GM10266 (cell line): ENCODE measurements at regions not wholly inside any gene's neighbourhood (a gene's known extent, or its start where the extent isn't known, plus 50 kb on each side); places are given as distances from the start of the nearest gene placed in this dataset.

ENCODE experiments used
- DNase-seq: peaks from one replicate; pipeline ENCODE4 v3.0.0; 2012; ENCODE audit errors: extremely low spot score
- TF ChIP-seq, protein P1 (sequence below): IDR thresholded peaks from 2 replicates; pipeline ENCODE4 v1.5.1; 2012; ENCODE audit warnings: mild to moderate bottlenecking, low read depth; ENCODE audit not compliant: control insufficient read depth, insufficient read depth; ENCODE audit errors: missing control alignments

DNA sequence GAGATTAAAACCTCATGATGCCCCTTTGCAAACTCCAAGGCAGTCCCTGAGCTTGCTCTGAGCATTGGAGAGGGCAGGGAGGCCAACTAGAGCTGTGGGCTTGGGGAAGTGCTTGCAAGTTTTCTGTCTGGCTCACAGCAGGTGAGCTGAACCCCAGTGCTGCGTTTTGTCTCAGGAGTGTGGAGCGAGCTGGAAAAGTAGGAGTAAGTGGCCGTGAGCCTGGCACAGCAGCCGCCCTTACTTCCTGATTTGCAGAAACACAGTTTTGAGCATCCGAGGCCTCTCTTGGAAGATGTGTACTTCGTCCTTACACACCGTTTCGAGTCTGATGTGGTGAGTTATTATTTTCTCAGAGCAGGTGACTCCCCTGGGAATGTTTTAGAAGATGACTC lies 221.2 kb upstream of the C1orf174 start:
- TF ChIP-seq, protein P1, sequence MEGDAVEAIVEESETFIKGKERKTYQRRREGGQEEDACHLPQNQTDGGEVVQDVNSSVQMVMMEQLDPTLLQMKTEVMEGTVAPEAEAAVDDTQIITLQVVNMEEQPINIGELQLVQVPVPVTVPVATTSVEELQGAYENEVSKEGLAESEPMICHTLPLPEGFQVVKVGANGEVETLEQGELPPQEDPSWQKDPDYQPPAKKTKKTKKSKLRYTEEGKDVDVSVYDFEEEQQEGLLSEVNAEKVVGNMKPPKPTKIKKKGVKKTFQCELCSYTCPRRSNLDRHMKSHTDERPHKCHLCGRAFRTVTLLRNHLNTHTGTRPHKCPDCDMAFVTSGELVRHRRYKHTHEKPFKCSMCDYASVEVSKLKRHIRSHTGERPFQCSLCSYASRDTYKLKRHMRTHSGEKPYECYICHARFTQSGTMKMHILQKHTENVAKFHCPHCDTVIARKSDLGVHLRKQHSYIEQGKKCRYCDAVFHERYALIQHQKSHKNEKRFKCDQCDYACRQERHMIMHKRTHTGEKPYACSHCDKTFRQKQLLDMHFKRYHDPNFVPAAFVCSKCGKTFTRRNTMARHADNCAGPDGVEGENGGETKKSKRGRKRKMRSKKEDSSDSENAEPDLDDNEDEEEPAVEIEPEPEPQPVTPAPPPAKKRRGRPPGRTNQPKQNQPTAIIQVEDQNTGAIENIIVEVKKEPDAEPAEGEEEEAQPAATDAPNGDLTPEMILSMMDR: no peak
- no peak for DNase-seq

DNA sequence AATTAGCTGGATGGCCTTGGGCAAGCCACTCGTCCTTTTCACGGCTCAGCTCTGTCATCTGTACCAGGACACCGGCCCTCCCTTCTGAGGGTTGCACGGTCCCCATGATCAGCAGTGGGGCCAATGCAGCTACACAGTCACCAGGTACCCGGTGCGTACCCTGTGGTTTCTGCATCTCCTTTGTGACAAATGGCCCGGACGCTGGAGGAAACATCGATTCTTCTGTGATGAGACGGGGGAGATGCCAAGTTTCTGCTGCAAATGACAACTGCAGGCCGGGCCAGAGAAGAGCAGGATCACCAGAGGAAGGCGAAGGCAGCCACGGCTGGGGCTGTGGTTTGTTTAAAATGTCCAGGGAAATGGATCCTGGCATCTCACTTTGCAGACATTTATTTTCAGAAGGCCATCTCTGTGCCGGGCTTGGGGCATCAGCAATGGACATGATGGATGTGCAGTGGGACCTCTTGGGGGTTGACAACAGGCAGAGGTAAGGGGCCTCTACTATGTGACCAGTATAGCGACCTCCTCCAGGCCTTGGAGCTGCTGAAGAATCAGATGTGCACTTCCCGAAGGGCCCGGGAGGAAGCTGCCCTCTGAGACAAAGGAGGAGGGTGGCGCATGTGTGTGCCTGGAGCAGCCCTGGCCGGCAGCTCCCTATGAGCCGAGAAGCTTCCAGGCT lies 221.9 kb upstream of the C1orf174 start:
- TF ChIP-seq, protein P1: no peak
- DNase-seq: no peak

DNA sequence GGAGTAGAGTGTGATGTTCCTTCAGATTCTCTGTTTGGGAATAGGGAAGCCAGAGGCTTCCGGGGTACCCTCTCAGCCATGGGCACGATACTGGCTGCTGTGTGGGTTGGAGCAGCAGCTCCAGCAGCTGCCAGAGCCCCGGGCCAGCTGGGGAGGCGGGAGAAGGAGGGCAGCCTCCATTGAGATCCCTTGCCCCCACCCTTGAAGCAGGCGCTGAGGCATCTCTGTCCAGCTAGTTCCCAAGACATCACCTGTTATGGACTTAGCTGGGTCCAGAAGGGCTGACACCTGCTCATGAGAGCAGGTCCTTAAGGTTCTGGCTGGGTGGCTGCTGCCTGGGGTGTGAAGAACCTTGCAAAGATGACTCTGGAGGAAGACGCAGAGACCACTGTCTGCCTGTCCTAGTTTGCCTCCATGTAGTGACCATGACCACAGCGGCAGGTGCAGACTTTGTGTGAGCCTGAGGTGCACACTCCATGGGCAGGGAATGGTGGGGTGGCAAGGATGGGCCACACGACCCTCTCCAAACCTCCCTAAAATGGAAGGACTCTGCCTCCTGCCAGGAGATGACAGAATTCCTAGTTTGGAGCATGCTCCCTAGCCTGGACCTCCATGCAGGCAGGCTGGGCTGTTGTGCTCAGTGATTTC lies 222.6 kb upstream of the C1orf174 start:
- no peak for DNase-seq

DNA sequence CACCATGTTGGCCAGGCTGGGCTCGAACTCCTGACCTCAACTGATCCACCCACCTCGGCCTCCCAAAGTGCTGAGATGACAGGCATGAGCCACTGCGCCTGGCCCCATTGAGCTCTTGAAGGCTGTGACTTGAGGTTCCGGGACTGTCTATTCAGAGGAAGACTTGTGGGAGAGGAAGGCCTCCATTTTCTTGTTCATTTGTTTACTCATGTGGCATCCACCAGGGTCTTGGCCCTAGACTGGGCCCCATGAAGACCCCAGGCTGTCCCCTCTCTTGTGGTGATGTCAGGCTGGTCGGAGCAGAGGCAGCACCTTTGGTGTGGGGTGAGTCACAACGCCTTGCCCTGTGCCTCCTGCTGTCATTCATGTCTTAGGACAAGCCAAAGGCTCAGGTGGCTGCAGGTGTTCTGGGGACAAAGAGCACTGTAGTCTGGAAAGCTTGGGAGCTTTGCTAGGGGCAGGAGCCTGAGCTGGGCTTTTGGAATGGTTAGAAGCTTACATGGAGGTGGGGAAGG lies 224.6 kb upstream of the C1orf174 start:
- TF ChIP-seq, protein P1: no peak
- no peak for DNase-seq

More for the DNA sequence above, 222.6 kb upstream of the C1orf174 start:
- TF ChIP-seq, protein P1: no peak

DNA sequence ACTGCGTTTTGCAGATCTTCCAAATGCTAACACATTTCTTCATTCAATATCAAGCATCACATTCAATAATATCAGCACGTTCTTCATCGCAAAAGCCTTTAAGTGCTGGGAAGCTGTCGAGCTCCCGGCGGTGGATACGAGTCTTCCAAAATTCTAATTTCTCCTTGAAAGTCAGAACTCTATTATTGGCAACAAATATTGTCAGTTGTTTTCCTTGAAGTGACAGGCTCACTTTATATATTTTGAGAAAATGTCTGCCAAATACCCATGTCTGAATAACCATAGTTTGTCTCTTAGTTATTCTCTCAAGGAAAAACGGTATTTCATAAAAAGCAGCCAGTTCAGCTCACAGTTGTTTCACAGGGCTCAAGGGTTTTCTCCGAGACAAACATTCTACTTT lies 226.2 kb upstream of the C1orf174 start:
- no peak for DNase-seq
- TF ChIP-seq, protein P1: no peak

DNA sequence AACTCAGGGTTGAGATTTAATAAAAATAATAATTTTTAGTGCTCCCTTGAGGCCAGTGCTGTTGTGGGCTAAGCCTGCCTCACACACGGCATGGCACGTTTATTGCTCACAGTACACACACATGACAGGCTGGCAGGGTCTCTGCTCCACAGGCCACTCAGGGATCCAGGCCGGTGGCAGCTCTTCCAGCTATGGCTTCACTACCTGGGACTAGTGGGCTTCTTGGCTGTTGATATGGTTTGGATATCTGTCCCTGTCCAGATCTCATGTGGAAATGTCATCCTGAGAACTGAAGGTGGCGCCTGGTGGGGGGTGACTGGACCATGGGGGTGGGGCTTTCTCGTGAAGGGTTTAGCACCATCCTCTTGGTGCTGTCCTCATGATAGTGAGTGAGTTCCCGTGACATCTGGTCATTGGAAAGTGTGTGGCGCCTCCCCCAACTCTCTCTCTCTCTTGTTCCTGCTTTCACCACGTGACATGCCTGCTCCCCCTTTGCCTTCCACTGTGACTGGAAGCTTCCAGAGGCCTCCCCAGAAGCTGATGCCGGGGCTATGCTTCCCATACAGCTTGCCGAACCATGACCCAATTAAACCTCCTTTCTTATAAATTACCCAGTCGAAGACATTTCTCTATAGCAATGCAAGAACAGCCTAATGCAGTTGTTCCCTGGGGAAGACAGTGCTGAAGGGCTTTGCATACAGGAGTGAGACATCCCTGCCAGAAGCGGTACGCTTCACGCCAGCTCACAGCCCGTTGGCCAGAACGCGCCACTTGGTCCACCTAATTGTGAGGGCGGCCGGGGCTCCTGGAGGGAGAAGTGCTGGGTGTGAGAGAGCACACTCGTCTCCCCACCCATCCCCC lies 226.9 kb upstream of the C1orf174 start:
- TF ChIP-seq, protein P1: no peak
- no peak for DNase-seq
